Stimulated activated naive CD8-positive, alpha-beta T cell treated with anti-CD3 and anti-CD28 coated beads, Interleukin-15, Interleukin-2, amounts not matched to agents 100 ng/mL and 50 ng/mL, for 24 hours (primary cell): ENCODE measurements at regions not wholly inside any gene's neighbourhood (a gene's known extent, or its start where the extent isn't known, plus 50 kb on each side); places are given as distances from the start of the nearest gene placed in this dataset.

ENCODE experiments used
- H3K27ac Mint-ChIP-seq: one replicate; pipeline ENCODE4 v1.8.0; 2021; ENCODE audit warnings: mild to moderate bottlenecking, mixed read lengths
- H3K27me3 Mint-ChIP-seq: one replicate; pipeline ENCODE4 v1.8.0; 2021; ENCODE audit warnings: mixed read lengths
- H3K36me3 Mint-ChIP-seq: one replicate; pipeline ENCODE4 v1.8.0; 2021; ENCODE audit warnings: low read depth, mixed read lengths
- H3K4me1 Mint-ChIP-seq: one replicate; pipeline ENCODE4 v1.8.0; 2021; ENCODE audit warnings: low read depth, mixed read lengths
- H3K4me3 Mint-ChIP-seq: one replicate; pipeline ENCODE4 v1.8.0; 2021; ENCODE audit warnings: mild to moderate bottlenecking, mixed read lengths
- H3K9me3 Mint-ChIP-seq: one replicate; pipeline ENCODE4 v1.8.0; 2021; ENCODE audit warnings: mixed read lengths

DNA sequence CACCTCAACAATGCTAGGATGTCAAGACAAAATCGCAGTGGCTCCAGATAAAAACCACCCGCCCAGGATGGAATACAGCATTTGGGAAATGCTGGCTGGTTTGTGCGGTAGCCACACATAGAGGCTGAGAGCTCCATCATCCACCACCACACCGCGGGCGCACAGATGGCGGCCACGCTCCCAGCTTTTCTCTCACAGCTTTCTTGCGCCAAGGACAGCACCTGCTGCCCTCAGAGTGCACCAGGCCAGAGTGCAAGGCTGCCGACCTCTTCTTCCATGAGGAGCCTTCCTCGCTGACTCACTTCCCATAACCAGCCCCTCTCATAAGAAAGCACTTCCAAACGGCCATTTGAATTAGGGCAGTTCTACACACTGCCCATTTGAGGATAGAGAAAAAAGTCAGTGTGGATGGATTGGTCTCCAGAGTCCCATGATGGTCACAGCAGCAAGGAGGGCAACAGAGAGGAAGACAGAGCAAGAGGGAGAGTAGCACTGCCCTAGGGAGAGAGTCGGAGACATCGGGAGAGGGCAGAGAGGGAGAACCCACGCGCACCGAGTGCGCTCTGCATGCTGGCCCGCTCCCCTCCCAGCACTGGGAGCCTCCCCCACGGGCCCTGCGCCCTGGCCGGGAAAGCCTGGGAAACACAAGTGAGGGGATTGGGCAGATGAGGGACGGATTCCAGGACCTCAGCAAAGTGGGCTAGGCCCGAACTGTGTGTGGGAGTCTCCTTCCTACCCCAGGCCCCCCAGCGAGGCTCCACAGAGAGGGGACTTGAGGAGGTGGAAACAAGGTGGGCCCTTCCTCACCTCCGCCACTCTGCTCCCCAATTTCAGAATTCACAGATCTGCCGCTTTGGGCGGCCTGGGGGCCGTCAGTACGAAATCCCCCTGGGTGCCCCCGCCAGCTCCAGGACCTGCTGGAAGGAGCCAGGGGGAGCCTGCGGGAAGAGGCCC lies 156.9 kb downstream of the USP12 start:
- Mint-ChIP-seq H3K36me3 (no peaks in the 10 kb centered on the region), H3K27me3 (peaks cover 2% of the 10 kb centered on the region), H3K4me3 (no peak overlapping the region), H3K9me3 (no peaks in the 10 kb centered on the region), H3K27ac (no peak overlapping the region), H3K4me1 (no peaks in the 10 kb centered on the region)

DNA sequence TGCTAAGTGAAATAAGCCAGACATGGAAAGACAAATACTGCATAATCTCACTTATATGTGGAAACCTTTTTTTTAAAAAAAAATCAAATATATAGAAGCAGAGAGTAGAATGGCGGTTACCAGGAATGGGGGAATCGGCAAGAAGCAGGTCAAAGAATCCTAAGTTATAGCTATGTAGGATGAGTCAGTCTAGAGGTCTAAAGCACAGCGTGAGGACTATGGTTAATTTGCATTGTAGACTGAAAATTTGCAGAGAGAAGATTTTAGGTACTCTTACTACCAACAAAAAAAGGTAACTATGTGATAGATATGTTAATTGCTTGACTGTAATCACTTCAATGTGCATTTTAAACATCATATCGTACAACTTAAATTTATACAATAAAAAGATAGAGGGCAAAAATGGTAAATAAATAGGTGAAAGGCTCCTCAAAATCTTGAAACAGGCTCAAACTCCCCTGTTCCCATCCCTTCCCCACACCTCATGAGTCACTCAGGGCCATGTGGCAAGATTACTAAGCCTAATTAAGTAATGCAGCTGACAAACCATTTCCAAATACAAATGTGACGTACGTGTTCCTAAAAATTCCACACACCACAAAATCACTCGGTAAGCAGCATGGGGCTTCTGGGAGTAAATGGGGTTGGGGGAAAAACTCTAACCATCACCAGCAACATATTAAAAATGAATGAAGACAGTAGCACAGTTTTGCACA lies 159.0 kb downstream of the USP12 start:
- Mint-ChIP-seq H3K4me1 (no peaks in the 10 kb centered on the region), H3K27ac (no peak overlapping the region), H3K27me3 (peaks cover 6% of the 10 kb centered on the region), H3K4me3 (no peak overlapping the region), H3K9me3 (no peaks in the 10 kb centered on the region), H3K36me3 (no peaks in the 10 kb centered on the region)

DNA sequence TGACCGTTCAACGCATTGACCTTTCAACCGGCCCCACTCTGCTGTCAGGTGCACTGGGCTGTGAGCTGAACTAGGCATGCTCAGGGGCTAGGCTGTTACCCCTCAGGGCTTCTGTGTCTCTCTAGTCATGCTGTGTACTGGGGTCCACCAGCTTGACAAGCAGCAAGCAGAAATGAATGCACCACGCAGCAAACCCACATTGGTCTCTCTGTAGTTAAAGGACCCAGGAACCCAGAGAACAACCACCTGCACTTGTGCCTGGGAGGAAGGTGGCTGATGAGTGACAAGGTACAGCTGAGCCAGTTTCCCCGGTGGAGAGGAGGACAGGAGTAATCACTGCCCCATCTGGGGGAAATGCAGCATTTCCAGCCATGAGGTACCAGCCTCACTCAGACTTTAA lies 159.9 kb downstream of the USP12 start:
- Mint-ChIP-seq H3K4me3 (no peak overlapping the region), H3K27ac (no peak overlapping the region), H3K36me3 (no peaks in the 10 kb centered on the region), H3K27me3 (peaks cover 15% of the 10 kb centered on the region), H3K4me1 (no peaks in the 10 kb centered on the region), H3K9me3 (no peaks in the 10 kb centered on the region)

DNA sequence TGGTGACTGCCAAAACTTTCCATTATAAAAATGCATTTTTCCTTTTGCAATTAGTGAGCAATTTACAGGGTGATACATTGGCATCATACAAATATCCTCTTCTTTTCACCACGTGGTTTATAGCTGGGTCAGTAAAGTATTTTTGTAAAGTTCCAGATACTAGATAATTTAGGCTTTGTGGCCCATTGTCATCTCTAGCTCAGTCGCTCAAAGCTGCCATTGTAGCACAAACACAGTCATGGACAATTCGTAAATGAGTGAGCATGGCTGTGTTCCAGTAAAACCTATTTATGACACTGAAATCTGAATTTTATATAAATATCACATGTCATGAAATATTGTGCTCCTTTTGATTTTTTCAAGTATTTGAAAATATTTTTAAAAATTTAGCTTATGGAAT lies 162.9 kb downstream of the USP12 start:
- H3K36me3 Mint-ChIP-seq: no peaks in the 10 kb centered on the region
- no peak overlapping the region for H3K4me3 Mint-ChIP-seq
- H3K27me3 Mint-ChIP-seq: peaks cover 41% of the 10 kb centered on the region
- peaks cover 5% of the 10 kb centered on the region for H3K4me1 Mint-ChIP-seq
- no peaks in the 10 kb centered on the region for H3K9me3 Mint-ChIP-seq
- no peak overlapping the region for H3K27ac Mint-ChIP-seq

DNA sequence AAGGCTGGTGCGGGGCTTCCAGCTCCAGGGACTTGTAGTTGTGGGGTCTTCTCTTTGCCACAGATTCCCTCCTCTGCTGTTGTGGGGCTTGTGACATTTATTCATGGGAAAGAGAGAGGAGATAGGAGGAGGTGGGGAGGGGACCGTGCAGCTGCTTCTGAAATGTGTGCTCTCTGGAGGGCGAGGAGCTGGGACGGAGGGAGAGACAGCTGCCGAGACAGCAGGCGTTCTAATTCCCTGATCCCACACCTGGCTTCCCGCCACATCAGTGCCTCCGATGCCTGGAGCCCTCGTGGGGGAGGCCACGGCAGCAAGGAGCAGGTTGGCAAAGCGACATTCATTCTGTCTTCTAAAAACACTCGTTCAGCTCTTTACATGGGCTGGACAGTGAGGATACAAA lies 164.4 kb downstream of the USP12 start:
- no peak overlapping the region for H3K27ac Mint-ChIP-seq
- H3K36me3 Mint-ChIP-seq: no peaks in the 10 kb centered on the region
- H3K27me3 Mint-ChIP-seq: peaks cover 46% of the 10 kb centered on the region
- no peak overlapping the region for H3K4me3 Mint-ChIP-seq
- H3K4me1 Mint-ChIP-seq: peaks cover 10% of the 10 kb centered on the region
- no peaks in the 10 kb centered on the region for H3K9me3 Mint-ChIP-seq

DNA sequence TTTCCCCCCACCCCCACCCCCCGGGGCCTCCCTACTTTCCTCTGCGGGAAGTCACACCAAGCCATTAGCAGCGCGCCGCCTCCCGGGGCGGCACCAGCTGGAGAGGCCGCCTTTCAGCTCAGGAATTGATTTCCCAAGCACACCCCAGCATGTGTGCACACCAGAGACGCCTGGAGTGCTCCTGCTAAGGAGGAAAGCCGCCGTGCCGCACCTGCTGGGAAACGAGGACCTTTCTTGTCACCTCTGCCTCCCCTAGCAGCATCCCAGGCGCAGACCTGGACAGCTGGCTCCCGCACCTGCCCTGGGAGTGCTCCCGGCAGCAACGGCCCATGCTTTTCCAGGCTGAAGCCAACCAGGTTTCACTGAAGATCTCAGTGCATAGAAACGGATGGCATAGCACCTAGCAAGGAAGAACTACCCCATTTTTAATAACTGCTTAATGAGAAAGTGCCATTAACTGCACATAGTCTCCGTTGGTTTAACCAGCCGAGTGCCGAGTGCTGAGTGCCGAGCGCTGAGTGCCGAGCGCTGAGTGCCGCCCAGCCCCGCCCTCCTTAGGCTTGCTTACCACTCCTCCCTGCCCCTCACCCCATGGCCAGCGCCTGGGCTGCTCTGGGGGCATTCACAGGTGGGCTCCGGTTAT lies 165.0 kb downstream of the USP12 start:
- Mint-ChIP-seq H3K27me3 (peaks cover 46% of the 10 kb centered on the region), H3K4me3 (peak overlapping the region; percentile 49), H3K4me1 (peaks cover 10% of the 10 kb centered on the region), H3K9me3 (no peaks in the 10 kb centered on the region), H3K27ac (no peak overlapping the region), H3K36me3 (no peaks in the 10 kb centered on the region)

DNA sequence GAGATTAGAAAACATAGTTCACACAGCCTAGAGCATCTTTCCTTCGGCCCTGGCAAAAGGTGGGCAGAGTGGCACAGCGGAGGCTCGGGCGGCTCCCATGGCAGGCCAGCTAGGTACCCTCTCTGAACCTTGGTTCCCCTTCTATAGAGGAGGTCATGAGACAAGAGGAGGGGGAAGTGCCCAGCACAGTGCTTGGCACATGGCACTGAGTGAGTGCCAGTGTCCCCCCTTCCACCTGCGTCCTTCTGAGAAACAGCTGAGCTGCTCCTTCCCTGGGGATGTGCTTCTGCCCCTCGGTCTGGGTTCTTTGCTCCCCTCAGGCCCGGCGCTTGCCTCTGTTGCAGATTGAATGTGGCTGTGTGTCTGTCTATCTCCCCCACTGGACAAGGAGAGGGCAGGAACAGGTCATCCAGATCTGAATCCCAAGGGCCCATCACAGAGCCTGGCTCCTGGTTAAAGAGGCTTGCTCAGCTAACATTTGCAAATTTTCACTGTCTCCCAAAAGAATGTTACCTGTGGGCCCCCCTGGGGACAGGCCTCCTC lies 165.6 kb downstream of the USP12 start:
- Mint-ChIP-seq H3K27ac (no peak overlapping the region), H3K4me3 (no peak overlapping the region), H3K9me3 (no peaks in the 10 kb centered on the region), H3K27me3 (peaks cover 46% of the 10 kb centered on the region), H3K36me3 (no peaks in the 10 kb centered on the region), H3K4me1 (peaks cover 10% of the 10 kb centered on the region)

DNA sequence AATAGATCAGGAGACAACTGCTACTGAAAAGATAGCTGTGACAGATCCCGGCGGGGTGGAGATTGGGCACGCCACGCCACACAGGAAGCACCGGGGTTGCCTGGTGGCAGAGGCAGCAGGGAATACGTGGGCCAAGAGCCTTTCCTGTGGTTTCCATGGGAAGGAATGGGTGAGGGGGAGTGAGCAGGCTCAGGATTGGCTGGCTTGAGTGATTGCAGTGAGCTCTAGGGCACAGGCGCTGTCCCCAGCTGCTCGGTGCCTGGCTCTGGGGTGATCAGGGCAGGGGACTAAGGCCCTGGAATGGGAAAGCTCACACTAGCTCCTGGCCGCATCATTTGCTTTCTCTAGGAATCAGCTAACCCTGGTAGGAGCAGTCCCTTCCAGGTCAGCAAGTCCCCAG lies 166.1 kb downstream of the USP12 start:
- Mint-ChIP-seq H3K4me3 (no peak overlapping the region), H3K4me1 (peaks cover 10% of the 10 kb centered on the region)

DNA sequence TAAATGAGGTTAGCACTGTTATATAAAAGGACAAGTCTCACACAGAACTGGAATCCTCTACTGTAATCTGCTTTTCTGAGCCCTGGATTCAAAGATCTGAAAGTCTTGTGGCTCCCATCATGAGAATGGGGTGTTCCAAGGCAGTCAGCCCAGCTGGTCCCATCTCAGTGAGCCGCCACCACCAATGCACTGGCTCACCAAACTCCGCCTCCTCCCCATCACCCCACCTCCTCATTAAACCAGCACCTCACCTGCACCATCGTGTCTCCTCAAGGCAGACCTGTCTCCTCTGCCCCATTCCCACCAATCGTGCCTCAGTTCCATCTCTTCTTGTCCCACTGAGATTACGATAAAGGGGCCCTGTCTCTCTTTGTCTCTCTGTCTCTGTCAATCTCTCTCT lies 166.7 kb downstream of the USP12 start:
- H3K4me3 Mint-ChIP-seq: no peak overlapping the region
- H3K27me3 Mint-ChIP-seq: peaks cover 50% of the 10 kb centered on the region
- H3K9me3 Mint-ChIP-seq: no peaks in the 10 kb centered on the region
- H3K27ac Mint-ChIP-seq: no peak overlapping the region
- no peaks in the 10 kb centered on the region for H3K36me3 Mint-ChIP-seq
- peaks cover 10% of the 10 kb centered on the region for H3K4me1 Mint-ChIP-seq

More for the DNA sequence above, 166.1 kb downstream of the USP12 start:
- Mint-ChIP-seq H3K36me3 (no peaks in the 10 kb centered on the region), H3K9me3 (no peaks in the 10 kb centered on the region), H3K27ac (no peak overlapping the region), H3K27me3 (peaks cover 50% of the 10 kb centered on the region)

DNA sequence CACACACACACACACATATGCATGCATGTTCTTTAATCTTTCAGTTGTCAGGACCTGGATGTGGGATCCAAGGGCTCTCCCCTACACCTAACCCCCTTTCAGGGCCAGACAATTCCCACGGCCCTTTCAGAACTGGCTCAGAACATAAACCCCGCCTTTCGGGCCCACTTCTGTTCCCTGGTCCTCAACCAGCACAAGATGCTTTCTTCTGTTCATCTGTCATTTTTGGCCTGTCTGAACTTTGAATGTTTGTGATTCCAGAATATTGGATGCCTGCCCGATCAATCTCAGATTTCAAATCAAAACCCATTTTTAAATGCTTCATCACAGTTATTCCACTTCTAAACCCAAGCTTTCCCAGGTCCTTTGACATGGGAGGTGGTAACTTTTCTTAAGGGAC lies 167.3 kb downstream of the USP12 start:
- Mint-ChIP-seq H3K4me1 (peaks cover 10% of the 10 kb centered on the region), H3K4me3 (no peak overlapping the region), H3K36me3 (no peaks in the 10 kb centered on the region), H3K9me3 (no peaks in the 10 kb centered on the region), H3K27me3 (peaks cover 48% of the 10 kb centered on the region), H3K27ac (no peak overlapping the region)

DNA sequence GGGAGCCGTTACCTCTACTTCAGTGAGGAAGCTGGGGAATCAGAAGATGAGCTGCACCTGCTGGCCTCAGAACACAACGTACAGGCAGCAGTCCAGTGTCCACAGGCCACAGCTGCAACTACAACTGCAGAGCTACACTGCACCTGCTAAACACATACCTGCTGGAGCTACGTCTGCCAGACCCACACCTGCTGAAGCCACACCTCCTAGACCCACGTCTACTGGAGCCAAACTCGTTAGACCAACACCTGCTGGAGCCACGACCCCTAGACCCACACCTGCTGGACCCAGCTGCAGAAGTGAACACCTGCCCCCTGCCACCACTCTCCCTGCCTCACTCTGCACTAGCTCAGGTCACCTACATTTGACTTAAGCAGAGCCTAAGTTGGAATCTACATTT lies 169.9 kb downstream of the USP12 start:
- no peak overlapping the region for H3K27ac Mint-ChIP-seq
- no peaks in the 10 kb centered on the region for H3K36me3 Mint-ChIP-seq
- H3K9me3 Mint-ChIP-seq: no peaks in the 10 kb centered on the region
- H3K27me3 Mint-ChIP-seq: peaks cover 46% of the 10 kb centered on the region
- no peak overlapping the region for H3K4me3 Mint-ChIP-seq
- peaks cover 18% of the 10 kb centered on the region for H3K4me1 Mint-ChIP-seq

DNA sequence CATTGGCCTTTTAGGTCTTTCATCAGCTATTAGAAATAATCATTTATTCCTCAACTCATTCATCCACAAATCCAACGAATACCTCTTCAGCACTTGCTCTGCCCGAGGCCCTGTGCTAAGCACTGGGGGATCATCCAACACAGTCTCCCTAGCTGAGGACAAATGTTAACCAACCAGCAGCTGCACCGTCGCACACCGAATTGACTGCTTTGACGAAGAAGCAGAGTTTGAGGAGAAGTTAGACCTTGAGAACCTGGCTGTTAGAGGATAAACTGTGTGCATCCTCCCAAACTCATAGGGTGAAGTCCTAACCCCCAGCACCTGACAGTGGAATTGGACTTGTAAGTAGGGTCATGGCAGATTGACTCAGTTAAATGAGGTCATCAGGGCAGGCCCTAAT lies 170.9 kb downstream of the USP12 start:
- no peak overlapping the region for H3K27ac Mint-ChIP-seq
- peaks cover 16% of the 10 kb centered on the region for H3K4me1 Mint-ChIP-seq
- no peaks in the 10 kb centered on the region for H3K36me3 Mint-ChIP-seq
- H3K27me3 Mint-ChIP-seq: peaks cover 46% of the 10 kb centered on the region
- no peak overlapping the region for H3K4me3 Mint-ChIP-seq
- no peaks in the 10 kb centered on the region for H3K9me3 Mint-ChIP-seq

DNA sequence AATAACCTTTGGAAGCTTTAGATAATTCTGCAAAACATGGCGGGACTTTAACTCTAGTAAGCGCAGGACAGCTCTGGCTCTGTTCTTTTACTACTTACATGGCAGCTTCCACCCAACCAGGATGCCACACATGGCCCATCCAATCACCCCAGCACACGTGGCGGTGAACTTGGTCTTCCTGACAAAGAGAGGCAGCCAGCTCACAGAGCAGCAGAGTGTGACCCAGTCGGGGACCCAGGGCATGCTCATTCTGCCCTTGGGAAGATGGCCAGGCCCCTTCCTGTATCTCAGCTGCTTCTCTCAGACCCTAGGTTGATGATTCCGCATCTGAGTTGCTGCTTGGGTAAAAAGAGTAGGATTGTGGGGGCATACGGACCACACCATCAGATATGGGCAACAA lies 172.1 kb downstream of the USP12 start:
- Mint-ChIP-seq H3K27me3 (peaks cover 40% of the 10 kb centered on the region), H3K27ac (no peak overlapping the region), H3K4me1 (peaks cover 12% of the 10 kb centered on the region), H3K36me3 (no peaks in the 10 kb centered on the region), H3K4me3 (no peak overlapping the region), H3K9me3 (no peaks in the 10 kb centered on the region)

DNA sequence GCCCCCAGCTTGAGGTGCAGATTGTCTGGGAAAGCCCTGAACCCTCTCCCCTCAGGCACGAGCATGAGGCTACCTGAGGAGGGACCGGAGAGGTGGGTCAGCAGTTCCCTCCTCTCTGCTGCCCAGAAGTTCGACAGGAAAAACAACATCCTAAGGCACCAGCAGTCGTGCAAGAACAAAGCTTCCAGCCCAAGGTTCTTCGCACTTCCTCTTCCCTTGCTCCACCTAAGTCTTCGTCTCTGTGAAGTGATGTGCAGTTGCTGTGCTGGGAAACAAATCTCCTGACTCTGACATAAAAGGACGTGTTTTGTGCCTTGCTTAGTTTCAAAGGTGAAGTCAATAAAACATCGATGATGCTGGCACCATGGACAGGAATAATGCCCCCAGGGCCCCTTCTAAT lies 173.3 kb downstream of the USP12 start:
- Mint-ChIP-seq H3K27ac (no peak overlapping the region), H3K36me3 (no peaks in the 10 kb centered on the region), H3K9me3 (no peaks in the 10 kb centered on the region), H3K4me1 (peaks cover 12% of the 10 kb centered on the region), H3K27me3 (peaks cover 28% of the 10 kb centered on the region), H3K4me3 (no peak overlapping the region)
